Activated naive CD4-positive, alpha-beta T cell treated with anti-CD3 and anti-CD28 coated beads, Interleukin-2, amount 50 U/mL, for 24 hours (primary cell): ENCODE measurements at regions not wholly inside any gene's neighbourhood (a gene's known extent, or its start where the extent isn't known, plus 50 kb on each side); places are given as distances from the start of the nearest gene placed in this dataset.
"Not testable (repeated sequence)": the region's sequence is repeated elsewhere in the genome, so short reads cannot be mapped to it uniquely, and the experiment has no call there.

Experiments used
- H3K27ac Mint-ChIP-seq: one replicate; pipeline ENCODE4 v1.8.0; 2021; ENCODE audit warnings: mild to moderate bottlenecking, mixed read lengths
- H3K27me3 Mint-ChIP-seq: one replicate; pipeline ENCODE4 v1.8.0; 2021; ENCODE audit warnings: mixed read lengths
- H3K36me3 Mint-ChIP-seq: one replicate; pipeline ENCODE4 v1.8.0; 2021; ENCODE audit warnings: mixed read lengths
- H3K4me1 Mint-ChIP-seq: one replicate; pipeline ENCODE4 v1.8.0; 2021; ENCODE audit warnings: mixed read lengths
- H3K4me3 Mint-ChIP-seq: one replicate; pipeline ENCODE4 v1.8.0; 2021; ENCODE audit warnings: mild to moderate bottlenecking, mixed read lengths
- H3K9me3 Mint-ChIP-seq: one replicate; pipeline ENCODE4 v1.8.0; 2021; ENCODE audit warnings: mixed read lengths

DNA sequence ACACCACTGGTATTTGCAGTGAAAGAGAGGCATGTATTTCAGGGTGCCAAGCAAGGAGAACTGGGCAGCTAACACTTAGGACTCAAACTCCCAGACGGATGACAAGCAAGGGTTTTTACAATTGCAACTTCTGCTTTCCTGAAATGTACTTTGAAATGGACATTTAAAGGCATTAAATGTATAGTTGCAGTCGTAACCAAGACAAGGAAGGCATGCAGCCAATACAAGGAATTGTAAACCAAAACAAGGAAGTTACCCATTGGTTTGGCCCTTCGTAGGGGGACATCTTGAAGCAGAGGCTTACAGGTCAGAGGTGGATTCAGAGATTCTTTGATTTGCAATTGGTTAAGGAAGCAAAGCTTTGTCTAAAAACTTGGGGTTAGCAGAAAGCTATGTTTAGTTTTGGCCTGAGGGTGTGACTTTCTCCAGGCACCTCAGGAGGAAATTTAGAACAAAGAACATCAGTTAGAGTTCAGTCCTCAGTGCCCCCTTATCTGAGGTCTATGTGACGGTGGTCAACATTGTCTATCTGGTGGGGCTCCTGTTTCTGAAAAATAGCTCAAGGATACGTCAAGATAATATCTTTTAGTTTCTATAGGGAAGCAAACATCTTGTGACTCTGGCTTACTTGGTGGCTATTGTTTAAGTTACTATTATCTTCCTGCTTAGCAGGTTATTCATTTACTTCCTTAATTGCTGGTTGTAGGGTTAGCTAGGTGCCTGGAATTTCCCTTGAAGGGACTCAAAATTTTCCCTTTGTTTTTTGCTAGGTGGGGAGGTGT, 266.0 kb downstream of the CD83 start:
- Mint-ChIP-seq H3K27me3 (peaks cover 2% of the 10 kb centered on the region), H3K4me1 (peaks cover 9% of the 10 kb centered on the region), H3K27ac (no peak overlapping the region), H3K9me3 (no peaks in the 10 kb centered on the region), H3K4me3 (no peak overlapping the region), H3K36me3 (no peaks in the 10 kb centered on the region)

DNA sequence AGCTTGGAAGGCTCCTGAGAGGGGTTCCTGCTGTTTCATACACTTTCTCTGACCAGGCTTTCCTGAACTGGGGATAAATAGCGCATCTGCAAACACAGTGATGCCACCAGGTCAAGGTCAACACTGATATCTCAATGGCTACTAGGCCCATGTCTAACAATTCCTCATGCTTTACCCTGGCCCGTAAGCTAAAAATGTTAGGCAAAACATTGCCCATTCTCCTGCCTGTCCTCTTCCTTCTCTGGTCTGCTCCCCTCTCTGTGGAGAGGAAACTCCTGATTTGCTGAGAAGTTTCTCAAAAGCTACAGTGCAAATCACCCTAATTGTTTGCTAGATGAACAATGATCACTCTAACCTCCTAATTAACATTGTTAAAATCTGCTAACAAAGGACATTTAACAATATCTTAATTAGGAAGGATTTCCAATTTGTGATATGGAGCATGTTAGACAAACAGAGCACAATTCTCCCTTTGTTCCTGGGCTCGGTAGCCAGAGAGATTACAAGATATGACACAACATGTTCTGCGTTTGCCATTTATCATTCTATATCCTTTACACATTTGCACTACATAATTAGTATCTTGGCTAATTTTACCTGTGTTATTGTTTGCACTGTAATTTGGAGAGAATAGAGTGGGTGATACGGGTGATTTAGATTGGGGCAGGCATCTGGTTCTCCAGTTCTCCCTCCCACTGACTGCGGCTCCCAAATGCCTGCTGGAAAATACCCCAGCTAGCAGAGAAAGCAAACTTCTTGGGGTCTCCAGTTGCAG, 266.8 kb downstream of the CD83 start:
- Mint-ChIP-seq H3K27me3 (peaks cover 2% of the 10 kb centered on the region), H3K4me1 (peaks cover 9% of the 10 kb centered on the region), H3K9me3 (no peaks in the 10 kb centered on the region), H3K4me3 (no peak overlapping the region), H3K27ac (no peak overlapping the region), H3K36me3 (no peaks in the 10 kb centered on the region)

DNA sequence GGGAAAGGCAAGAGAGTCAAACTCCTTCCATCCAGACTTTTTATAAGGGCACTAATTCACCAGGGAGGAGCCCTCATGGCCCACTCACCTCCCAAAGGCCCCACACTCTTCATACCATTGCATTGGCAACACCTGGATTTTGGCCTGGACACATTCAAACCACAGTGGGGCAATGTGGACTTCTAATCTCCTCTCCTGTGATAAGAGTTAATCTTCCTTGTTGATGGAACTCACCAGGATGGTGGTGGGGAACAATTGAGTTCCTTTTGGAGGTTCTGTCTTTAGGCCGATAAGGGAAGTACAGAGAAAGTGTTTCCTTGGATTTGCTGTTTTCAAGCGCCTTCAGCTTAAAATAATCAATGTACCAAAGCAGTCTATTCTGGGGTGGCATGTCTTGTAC, 268.7 kb downstream of the CD83 start:
- H3K27me3 Mint-ChIP-seq: no peaks in the 10 kb centered on the region
- H3K36me3 Mint-ChIP-seq: no peaks in the 10 kb centered on the region
- no peaks in the 10 kb centered on the region for H3K9me3 Mint-ChIP-seq
- H3K4me1 Mint-ChIP-seq: peaks cover 8% of the 10 kb centered on the region
- H3K4me3 Mint-ChIP-seq: no peak overlapping the region
- no peak overlapping the region for H3K27ac Mint-ChIP-seq

DNA sequence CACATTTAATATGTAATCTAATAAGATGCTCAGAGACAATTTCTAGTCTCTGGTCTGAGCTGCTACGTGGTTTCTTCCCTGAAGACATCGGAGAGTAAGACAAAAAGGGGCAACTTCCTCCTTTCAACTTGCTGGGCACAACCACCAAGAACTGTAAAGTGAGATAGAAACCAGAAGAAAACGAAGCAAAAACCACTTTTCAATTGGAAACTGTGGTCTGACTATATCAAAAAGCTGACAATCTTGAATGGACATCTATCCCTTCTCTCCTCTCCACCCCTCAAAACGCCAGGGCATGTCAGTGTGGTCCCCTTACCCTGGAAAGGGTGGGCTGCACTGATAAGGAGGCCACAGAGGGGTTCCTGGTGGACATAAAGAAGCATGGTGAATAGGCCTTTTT, 269.1 kb downstream of the CD83 start:
- H3K27ac Mint-ChIP-seq: no peak overlapping the region
- no peak overlapping the region for H3K4me3 Mint-ChIP-seq
- H3K4me1 Mint-ChIP-seq: peaks cover 8% of the 10 kb centered on the region
- H3K27me3 Mint-ChIP-seq: no peaks in the 10 kb centered on the region
- no peaks in the 10 kb centered on the region for H3K36me3 Mint-ChIP-seq
- no peaks in the 10 kb centered on the region for H3K9me3 Mint-ChIP-seq

DNA sequence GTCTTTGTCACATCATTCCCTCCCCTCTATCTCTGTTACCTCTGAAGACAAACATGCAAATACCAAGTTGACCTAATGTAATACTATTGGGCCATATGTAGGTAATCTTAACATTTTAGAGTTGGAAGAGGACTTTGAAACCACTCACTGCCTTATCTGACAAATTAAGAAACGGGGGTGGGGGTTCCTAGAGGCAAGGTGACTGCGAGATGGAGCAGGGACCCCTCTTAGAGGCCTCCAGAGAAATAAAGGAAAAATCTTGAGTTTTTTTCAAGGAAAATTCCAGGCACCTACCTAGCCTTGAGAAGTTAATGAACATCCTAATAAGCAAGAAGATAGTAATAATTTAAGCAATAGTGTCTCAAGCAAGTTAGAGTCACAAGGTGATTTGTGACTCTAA, 270.8 kb downstream of the CD83 start:
- Mint-ChIP-seq H3K4me3 (no peak overlapping the region), H3K27me3 (no peaks in the 10 kb centered on the region), H3K4me1 (peaks cover 4% of the 10 kb centered on the region), H3K36me3 (no peaks in the 10 kb centered on the region), H3K27ac (no peak overlapping the region), H3K9me3 (no peaks in the 10 kb centered on the region)

DNA sequence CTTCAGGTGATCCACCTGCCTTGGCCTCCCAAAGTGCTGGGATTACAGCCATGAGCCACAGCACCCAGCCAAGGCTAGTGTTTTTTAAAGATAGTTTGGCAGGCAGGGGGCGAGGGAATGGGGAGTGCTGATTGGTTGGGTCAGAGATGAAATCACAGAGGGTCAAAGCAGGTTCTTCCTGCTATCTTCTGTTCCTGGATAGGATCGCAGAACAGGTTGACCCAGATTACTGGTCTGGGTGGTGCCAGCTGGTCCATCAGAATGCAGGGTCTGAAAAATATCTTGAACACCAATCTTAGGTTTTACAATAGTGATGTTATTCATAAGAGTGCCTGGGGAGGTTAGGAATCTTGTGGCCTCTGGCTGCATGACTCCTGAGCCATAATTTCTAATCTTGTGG, 272.2 kb downstream of the CD83 start:
- not testable (repeated sequence) for H3K27ac Mint-ChIP-seq

DNA sequence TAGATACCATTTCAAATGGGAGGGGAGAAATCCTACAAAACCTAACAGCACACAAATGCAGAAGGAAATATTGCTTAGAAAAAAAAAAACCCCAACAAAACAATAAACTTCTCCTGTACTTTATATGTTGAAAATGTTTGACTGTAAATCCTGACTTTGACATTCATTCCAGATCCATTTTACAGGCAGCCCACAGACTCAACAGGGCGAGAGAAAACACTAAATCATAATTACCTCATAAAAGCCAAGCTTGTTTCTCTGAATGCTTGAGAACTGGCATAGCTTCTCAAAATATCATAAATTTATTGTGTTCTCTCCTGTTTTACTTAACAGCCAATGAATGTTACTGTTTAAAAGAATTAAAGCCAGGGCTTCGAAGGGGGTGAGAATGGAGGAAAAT, 273.2 kb downstream of the CD83 start:
- Mint-ChIP-seq H3K27ac (no peak overlapping the region), H3K4me1 (peaks cover 4% of the 10 kb centered on the region), H3K27me3 (no peaks in the 10 kb centered on the region), H3K36me3 (no peaks in the 10 kb centered on the region), H3K4me3 (no peak overlapping the region), H3K9me3 (no peaks in the 10 kb centered on the region)

More for the DNA sequence above, 272.2 kb downstream of the CD83 start:
- H3K27me3 Mint-ChIP-seq, H3K9me3 Mint-ChIP-seq, H3K36me3 Mint-ChIP-seq, H3K4me3 Mint-ChIP-seq, H3K4me1 Mint-ChIP-seq: not testable (repeated sequence)

DNA sequence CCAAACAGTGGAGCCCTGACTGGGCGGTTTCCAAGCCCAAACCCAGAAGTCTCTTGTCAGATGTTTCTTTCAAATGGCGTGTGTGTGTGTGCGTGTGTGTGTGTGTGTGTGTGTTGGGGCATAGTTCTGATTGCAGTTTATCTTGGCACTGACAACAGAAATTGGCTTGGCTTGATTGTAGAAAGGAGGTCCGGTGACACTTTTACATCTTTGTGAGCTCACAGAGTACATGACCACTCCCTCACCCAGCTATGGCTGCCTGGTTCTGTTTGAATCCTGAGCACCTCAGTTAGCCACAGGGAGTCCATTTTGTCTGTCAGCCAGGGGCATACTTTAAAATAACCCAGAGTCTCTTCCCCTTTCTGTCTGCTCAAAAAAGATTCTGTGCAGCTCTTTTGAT, 276.3 kb downstream of the CD83 start:
- peaks cover 4% of the 10 kb centered on the region for H3K27me3 Mint-ChIP-seq
- H3K36me3 Mint-ChIP-seq: no peaks in the 10 kb centered on the region
- no peak overlapping the region for H3K27ac Mint-ChIP-seq
- no peak overlapping the region for H3K4me3 Mint-ChIP-seq
- H3K4me1 Mint-ChIP-seq: peaks cover 4% of the 10 kb centered on the region
- H3K9me3 Mint-ChIP-seq: no peaks in the 10 kb centered on the region

DNA sequence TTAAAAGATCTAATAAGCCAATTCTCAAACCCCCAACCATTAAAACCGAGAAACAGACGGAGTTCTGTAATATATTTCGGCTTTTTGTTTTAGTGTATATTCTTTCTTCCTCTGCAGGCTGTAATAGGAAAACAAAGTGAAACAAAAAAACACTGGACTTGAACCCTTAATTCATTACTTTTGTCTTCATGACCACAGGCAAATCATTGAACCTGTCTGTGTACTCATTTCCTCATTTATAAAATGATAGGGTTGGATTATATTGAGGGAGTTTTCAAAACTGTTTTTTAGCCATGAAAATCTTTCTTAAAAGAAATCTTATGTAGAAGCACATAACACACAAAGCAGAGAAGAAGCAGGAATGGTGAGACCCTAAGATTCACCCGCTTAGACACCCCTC, 278.8 kb downstream of the CD83 start:
- no peak overlapping the region for H3K27ac Mint-ChIP-seq
- no peaks in the 10 kb centered on the region for H3K4me1 Mint-ChIP-seq
- H3K36me3 Mint-ChIP-seq: no peaks in the 10 kb centered on the region
- no peaks in the 10 kb centered on the region for H3K9me3 Mint-ChIP-seq
- peaks cover 4% of the 10 kb centered on the region for H3K27me3 Mint-ChIP-seq
- no peak overlapping the region for H3K4me3 Mint-ChIP-seq

DNA sequence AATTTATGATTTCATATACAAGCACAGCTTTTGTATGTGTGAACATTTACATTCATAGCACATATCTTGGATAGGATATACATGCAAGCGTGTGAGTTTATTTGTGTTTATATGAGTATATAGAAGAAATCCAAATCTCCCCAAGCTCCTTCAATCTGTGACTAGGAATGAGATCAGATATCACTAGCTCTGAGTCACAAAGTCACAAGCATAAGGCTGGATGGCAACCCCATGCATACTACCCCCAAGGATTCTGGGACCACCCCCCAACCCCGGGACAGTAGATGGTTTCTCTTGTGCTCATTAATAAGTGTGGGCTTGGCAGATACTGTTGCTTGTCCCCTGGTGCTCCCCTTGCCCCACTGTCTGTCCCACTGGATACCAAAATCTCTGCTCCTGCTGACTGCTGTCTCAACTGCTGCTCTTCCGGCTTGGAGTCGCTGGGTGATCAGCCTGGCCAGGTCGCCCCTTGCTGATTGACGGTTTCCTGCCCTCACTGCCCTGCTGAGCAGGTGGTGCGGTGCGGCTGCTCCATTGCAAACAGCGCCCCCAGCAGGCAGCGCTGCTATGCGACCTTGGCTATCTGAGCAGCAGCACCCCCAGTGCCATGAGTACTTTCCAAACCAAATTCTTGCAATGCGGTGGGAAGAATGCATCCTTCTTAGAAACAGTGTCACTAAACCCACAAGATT, 279.4 kb downstream of the CD83 start:
- no peak overlapping the region for H3K4me3 Mint-ChIP-seq

DNA sequence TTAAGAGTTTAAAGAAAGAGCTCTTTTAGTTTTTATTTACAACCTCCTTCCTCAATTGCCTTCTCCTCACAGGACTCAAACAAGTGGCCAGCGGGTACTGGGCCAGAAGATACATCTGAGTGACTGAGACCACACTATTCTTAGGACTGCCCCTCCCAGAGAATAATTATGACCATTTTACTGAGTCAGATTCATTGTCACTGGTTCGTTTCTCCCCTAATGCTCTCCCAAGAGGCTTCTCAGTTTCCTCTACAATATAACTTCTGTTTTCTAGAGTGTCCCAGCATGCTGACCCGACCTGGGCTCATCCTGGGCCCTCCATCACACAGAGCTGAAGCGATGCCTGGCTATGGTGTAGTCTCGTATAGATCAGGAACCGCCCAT, 279.9 kb downstream of the CD83 start:
- no peaks in the 10 kb centered on the region for H3K36me3 Mint-ChIP-seq
- H3K4me3 Mint-ChIP-seq: no peak overlapping the region
- H3K9me3 Mint-ChIP-seq: no peaks in the 10 kb centered on the region
- peaks cover 4% of the 10 kb centered on the region for H3K27me3 Mint-ChIP-seq
- no peak overlapping the region for H3K27ac Mint-ChIP-seq
- no peaks in the 10 kb centered on the region for H3K4me1 Mint-ChIP-seq

More for the DNA sequence above, 279.4 kb downstream of the CD83 start:
- no peaks in the 10 kb centered on the region for H3K36me3 Mint-ChIP-seq
- H3K9me3 Mint-ChIP-seq: no peaks in the 10 kb centered on the region
- no peak overlapping the region for H3K27ac Mint-ChIP-seq
- H3K27me3 Mint-ChIP-seq: peaks cover 4% of the 10 kb centered on the region
- no peaks in the 10 kb centered on the region for H3K4me1 Mint-ChIP-seq

DNA sequence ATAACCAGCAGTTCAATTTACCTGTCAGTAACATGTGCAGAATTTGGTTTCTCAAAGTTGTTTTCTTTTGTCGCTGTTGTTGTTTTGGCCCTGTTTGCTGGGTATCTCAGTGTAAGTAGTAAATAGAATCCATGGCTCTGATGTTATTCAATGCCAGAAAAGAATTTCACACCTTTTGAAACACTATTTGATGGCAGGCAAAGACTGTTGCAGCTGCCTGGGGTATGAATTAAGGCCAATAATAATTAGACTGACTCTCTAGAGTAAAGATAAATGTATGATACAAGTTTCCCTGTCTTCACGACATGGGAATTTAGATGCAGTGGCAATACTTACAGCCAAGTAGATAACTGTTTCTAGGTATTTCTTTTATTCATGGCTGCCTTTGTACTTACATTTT, 281.4 kb downstream of the CD83 start:
- Mint-ChIP-seq H3K27ac (no peak overlapping the region), H3K4me3 (no peak overlapping the region), H3K9me3 (no peaks in the 10 kb centered on the region), H3K27me3 (peaks cover 4% of the 10 kb centered on the region), H3K36me3 (no peaks in the 10 kb centered on the region), H3K4me1 (no peaks in the 10 kb centered on the region)

DNA sequence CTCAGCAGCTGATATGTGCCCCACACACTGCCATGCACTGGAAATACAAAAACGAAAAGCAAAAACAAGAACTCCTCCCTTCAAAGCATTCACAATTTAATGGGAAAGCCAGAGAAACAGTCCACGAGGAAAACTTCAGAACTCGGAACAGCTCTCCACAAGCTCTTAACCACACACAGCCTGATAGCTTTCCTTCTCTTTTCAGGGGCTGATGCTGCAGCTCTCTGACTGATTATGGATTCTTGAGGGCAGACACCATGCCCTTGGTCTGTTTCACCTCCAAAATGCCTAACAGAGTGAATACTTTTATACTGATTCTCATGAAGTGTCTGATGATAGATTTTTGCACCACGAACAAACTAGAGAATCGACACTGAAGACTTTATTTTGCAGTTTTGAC, 282.1 kb downstream of the CD83 start:
- H3K36me3 Mint-ChIP-seq: no peaks in the 10 kb centered on the region
- H3K4me3 Mint-ChIP-seq: no peak overlapping the region
- H3K27me3 Mint-ChIP-seq: peaks cover 4% of the 10 kb centered on the region
- H3K9me3 Mint-ChIP-seq: no peaks in the 10 kb centered on the region
- H3K4me1 Mint-ChIP-seq: no peaks in the 10 kb centered on the region
- H3K27ac Mint-ChIP-seq: no peak overlapping the region

DNA sequence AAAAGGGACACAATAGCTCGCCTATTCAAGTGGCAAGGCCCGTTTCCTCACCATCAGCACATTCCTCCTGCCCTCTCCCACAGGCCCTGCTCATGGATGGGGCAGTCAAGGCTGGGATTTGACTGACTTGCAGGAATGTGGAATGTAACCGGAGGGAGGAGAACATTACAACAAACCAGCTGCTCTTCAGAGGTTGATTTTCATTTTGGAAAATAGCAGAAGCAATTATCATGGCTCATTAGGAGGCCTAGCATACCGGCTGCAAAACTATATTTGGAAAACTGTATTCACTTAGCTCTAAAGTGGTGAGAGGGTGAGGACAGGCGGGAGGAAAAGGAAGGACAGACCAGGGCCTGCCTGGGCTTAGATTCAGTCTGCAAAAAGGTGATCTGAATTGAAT, 283.7 kb downstream of the CD83 start:
- H3K4me1 Mint-ChIP-seq: no peaks in the 10 kb centered on the region
- peaks cover 4% of the 10 kb centered on the region for H3K27me3 Mint-ChIP-seq
- H3K36me3 Mint-ChIP-seq: no peaks in the 10 kb centered on the region
- H3K27ac Mint-ChIP-seq: no peak overlapping the region
- H3K4me3 Mint-ChIP-seq: no peak overlapping the region
- H3K9me3 Mint-ChIP-seq: no peaks in the 10 kb centered on the region

DNA sequence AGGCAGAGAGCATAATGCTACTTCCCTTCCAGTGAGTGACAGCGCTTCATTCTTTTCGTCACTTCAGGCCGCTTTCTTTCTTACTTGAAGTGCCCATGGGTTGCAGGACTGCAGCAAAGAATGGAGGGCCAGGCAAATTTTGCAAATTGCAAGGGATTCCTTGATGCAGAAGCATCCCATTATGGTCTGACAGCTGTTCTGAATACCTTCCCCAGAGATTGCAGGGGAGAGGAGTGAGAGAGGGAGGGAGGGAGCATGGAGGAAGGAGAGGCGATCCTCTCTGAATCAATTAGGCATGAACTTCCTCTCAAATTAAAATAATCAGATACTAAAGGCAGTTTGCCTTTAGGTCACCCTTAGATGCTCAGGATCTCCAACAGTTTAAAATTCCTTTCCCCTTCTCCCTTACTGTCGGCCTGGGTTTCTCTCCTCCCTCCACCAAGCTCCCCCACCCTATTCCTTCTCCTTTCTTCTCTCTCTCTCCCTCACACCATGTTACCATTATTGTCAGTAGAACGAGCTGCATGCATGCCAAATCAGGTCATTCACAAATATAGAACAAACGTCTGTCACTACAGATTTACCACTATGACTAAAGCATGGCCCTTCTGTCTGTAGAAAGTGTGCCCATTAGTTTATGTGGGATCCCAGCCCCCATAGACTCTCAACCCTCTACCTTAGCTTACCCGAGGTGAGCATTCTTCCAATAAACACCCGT, 289.2 kb downstream of the CD83 start:
- H3K4me3 Mint-ChIP-seq: no peak overlapping the region
- H3K9me3 Mint-ChIP-seq: no peaks in the 10 kb centered on the region
- H3K27ac Mint-ChIP-seq: no peak overlapping the region
- H3K36me3 Mint-ChIP-seq: no peaks in the 10 kb centered on the region
- H3K27me3 Mint-ChIP-seq: no peaks in the 10 kb centered on the region
- H3K4me1 Mint-ChIP-seq: no peaks in the 10 kb centered on the region
